ENCODE measurements at regions not wholly inside any gene's neighbourhood (a gene's known extent, or its start where the extent isn't known, plus 50 kb on each side); places are given as distances from the start of the nearest gene placed in this dataset.

GRCh38 chr2:239778042-239778851 is 246.9 kb downstream of the NDUFA10 start:
- no peak for DNase-seq

DNA sequence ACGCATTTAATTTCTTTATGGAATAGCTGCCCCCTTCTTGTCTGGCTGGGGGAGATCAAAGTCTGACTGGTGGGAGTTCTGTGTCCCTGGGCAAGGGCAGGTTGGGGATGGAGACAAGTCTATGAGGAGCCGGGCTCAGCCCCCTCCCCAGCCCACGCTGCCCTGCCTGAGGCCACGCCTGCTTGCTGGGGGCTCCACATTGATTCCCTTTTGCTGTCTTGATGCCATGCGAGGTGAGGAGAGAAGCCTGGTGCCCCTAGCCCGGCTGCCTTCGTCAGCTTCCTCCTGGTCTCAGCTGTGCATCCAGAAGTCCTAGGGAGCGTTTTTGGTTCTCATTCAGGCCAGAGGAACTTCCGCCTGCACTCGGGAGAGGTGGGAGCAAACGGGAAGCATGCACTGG is 247.9 kb downstream of the NDUFA10 start:
- DNase-seq = no peak

GRCh38 chr2:239776436-239777005 is 248.6 kb downstream of the NDUFA10 start:
- DNase-seq = no peak

DNA sequence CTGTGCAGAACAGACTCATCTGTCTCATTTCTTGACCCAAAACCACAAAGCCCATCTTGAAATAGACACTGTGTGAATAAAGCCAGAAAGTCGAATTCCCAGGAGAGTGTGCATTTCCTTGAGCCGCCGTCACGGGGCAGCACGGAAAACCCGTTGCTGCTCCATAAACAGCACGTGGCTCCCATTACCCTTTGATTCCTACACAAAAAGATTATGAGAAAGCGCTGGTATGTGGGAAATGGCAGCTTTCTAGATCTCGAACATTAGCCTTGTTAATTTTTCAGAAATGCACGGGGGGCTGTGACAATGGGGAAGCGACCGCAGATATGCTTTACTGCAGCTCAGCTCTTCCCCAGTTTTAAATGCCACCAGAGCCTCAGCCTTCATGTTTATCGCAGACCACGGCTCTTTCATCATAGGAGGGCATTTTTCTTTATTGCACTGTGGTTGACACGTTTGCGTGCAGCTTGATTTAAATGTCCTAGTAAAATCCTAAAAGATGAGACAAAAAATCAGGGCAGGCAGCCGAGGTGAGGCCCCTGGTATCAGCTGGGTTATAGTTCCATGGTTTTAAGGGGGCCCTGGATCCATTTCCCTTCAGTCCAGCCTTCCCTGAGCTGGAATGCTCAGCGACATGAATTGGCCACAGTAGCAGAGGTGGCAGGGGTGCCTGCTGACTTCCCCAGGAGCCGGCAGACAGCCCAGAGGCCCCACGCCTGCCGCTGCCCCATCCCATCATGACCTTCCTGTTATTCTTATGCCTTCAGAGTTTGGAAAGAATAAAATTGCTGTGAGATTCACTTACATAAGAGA is 249.3 kb downstream of the NDUFA10 start:
- no peak for DNase-seq

DNA sequence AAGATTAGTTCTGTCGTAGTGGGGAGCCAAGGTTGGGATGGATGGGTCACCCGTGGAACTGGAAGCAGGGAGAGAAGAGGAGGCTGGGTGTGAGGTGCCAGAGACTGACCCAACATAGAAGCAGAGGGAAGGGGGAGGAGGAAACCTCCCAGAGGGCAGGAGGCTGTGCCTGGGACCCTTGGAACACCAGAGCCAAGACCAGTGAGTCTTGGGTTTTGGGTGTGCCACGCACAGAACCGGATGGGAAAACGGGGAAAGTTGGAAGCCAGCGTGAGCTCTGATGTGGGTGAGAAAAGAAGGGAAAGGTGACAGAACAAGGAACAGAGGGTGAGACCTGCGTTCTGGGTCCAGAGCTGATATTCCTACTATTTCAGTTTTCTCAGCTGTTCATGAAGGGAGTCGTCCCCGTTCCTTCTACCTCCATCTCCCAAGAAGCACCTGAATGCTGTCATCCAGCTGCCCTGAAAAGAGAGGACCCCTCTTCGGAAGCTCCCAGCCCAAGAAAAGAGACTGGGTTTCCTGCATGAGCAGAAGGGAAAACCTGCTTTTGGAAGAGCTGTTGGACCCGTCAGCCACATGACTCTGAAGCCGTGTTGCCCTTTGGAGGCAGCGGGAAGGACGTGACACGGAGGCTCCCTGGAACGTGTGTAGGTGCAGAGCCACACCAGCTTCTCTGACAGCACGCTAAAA is 250.1 kb downstream of the NDUFA10 start:
- no peak for DNase-seq

DNA sequence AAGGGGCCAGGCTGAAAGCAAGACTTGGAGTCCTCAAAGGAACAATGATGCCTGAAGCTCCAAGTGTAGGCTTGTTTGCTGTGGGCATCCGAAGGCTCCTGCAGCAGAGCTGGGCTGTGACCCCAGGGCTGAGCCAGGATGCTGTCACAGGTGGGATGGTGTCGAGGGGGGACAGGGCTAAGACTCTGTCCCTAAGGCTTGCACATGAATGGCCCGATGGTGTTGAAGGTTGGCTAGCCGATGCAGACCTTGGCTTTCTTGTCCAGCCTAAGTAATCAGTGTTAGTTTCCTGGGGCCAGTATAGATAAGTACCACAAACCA is 251.0 kb downstream of the NDUFA10 start:
- no peak for DNase-seq

DNA sequence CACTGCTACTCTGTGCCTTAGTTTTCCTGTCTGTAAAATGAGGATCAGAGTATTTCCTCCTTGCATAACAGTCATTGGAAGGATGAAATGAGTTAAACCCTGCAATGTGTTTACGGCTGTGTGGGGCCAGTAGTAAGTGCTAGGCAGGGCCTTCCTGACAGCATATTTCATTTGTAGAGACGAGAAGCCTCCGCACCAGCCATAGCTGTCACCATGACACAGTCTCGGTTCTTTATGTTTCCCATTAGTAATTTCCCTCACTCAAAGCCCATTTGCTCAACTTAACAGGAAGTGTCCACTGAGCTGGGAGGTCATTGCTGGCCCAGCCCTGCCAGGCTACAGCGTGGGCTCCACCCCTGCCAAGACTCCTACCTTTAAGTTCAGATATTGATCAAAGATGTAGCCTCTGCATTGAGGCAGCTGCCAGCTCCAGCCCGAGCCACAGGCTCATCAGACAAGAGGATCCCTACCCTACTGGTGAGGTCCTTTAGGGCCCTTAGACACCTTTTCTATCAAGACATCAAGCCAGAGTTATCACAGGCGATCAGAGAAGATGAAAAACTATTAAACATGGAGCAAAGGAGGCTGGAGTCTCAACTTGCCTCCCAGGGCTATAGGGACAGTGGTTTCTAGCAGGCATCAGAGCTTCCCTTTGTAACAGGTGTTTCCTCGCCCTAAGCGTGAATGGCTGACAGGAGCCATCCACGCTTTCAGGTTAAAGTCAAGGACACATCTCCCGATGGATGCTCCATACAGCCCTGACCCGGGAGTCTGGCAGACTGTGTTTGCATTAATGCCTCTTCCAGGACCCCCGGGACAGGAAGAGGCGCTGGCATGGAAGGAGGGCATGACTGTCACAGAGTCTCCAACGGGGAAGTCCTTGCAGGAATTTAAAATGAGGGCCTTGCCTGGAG is 251.7 kb downstream of the NDUFA10 start:
- no peak for DNase-seq

DNA sequence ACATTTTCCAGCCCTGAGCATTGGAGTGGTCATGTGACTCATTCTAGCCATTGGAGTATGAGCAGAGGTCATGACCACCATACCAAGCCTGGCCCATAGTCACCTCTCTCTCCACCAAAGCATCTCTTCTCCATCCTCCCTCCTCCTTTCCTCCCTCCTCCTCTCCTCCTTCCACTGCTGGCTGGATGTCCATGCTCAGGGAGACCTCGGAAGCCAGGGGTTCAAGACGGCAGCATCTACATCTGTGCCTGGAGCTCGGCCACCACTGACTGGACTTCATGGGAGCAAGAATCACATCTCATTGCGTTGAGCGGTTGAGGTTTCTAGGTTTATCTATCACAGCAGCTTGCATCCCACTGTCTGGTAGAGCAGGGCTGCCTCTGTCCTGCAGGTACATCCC is 252.4 kb downstream of the NDUFA10 start:
- DNase-seq = no peak

- DNase-seq = no peak
Observed at GRCh38 chr2:239770246-239770639, 254.9 kb downstream of the NDUFA10 start.

- DNase-seq = no peak
Observed at GRCh38 chr2:239769554-239770245, 255.4 kb downstream of the NDUFA10 start.

DNA sequence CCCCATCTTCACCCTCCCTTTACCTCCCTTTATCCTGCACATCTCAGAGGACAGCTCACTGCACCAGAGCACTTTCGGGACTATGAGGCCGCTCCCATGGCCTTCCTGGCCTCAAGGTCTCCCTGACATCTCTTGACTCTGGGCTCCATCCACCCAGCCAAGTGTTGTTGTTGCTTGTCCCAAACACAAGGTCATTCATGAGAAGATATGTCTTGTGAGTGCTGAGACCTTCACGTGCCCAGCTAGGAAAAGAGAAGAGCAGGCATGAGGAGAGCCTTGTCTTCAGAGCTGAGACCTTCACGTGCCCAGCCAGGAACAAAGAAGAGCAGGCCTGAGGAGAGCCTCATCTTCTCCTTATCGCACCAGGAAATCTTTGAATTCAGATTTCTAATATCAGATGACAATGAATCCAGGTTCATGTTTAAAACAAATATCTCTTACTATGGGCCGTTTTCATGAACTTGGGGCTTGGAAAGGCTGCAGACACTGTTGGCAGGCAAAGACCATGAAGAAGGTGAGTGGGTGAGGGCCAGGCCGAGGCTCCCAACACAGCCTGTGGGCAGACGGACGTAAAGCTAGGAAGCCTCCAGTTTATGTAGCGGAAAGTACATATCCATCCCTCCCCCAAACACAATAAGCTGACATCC is 256.1 kb downstream of the NDUFA10 start:
- DNase-seq = no peak

- DNase-seq = no peak
Observed at GRCh38 chr2:239768031-239768790, 256.9 kb downstream of the NDUFA10 start.

- no peak for DNase-seq
Observed at GRCh38 chr2:239767021-239767905, 257.9 kb downstream of the NDUFA10 start.

- DNase-seq = no peak
Observed at GRCh38 chr2:239765911-239766310, 259.2 kb downstream of the NDUFA10 start.

DNA sequence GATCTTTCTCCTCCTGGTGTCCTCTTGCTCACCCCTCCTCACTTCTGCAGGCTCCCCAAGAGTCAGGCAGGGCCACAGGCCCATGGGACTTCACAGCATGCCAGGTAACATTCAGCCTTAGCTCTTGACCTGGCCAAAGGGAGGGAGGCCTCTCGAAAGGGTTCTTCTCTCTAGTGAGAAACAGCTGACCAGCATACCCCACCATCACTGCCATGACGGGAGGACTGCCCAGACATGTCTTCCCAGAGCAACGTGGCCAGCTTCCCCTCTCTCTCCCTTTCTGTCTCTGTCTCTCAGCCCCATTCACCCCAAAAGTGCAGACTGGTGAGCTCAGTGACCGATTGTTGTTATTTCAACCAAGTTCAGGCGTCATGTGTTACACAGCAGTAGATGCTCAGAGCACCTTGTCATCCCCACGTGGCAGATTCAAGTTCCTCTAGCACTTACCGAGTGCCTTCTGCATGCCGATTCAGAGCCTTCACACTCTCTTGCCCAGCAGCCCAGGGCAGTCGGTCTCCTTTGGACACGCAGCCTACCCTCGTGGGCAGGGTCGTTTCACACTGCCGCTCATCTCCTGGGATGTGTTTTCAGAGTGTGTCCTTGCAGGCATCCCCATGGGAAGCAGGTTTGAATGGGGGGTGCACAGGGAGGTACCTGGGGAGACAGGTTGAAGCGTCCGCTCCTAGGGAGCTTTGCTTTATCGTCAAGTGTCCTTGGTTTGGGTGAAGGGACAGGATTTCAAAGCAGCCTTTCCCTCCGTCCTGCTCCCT is 259.9 kb downstream of the NDUFA10 start:
- DNase-seq = no peak

GRCh38 chr2:239763433-239764097 is 261.6 kb downstream of the NDUFA10 start:
- DNase-seq = no peak

DNA sequence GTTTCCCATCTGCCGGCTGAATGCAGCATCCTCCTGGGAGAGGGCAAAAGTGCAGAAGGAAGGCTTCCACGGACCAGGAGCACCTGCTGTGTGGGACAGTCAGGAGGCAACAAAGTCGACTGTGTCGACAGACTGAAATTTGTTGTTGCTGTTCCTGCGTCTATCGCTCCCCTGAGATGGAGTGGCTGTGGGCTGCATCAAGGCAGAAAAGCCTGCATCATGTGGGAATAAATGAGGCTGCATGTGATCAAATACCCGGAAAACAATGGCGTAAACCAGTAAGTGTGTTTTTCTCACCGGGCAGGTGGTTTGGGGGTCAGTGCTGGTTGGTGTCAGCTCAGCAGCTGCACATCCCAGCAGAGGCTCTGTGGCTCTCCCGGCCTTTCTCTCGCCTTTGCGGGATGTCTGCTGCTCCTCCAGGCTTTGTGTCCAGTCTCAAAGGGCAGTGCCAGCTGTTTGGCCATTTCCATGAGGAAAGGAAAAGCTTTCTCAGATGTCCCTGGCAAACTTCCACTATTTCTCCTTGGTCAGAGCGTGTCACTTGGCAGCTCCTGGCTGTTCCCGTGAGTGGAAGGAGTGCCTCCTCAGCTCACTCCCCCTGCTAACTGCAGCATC is 262.4 kb downstream of the NDUFA10 start:
- no peak for DNase-seq

Data from right kidney (tissue), 1 donor.